Choroid plexus epithelial cell (primary cell): ENCODE measurements at regions not wholly inside any gene's neighbourhood (a gene's known extent, or its start where the extent isn't known, plus 50 kb on each side); places are given as distances from the start of the nearest gene placed in this dataset.

Experiments
- DNase-seq: peaks from one replicate; pipeline ENCODE4 v3.0.0-alpha.2; 2010; ENCODE audit warnings: low read depth
- H3K4me3 ChIP-seq: 2 replicates; pipeline ENCODE4 v1.5.1; 2011; ENCODE audit warnings: low read depth, mild to moderate bottlenecking, control low read depth, low read length, moderate library complexity
- CTCF ChIP-seq: conservative IDR thresholded peaks from 2 replicates; pipeline ENCODE4 v1.5.1; 2011; ENCODE audit warnings: low read depth, mild to moderate bottlenecking, control low read depth, inconsistent platforms, low read length, moderate library complexity

DNA sequence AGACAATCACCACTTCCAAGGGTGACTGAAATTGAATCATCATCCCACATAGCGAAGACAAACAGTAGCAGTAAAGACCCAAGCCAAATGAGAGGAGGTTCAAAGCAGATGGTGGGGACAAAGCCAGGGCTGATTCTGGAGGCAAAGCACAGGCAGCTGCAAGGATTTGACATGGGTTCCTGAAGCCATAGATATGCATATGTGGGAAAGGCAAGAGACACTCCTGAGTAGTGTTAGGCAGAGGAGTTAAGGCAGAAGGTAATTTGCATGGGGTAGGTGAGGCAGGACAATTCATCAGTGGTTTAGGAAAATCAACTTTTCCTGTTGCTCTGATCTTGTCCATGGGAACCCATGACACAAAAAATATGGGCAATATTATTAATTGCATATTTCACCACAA lies 462.8 kb downstream of the FAM181B start:
- DNase-seq, result no peak
- TF ChIP-seq CTCF, result no peak

GRCh38 chr11:82268627-82269026 lies 465.0 kb downstream of the FAM181B start:
- DNase-seq, result no peak
- H3K4me3 ChIP-seq, result no peak overlapping the region
- no peak for TF ChIP-seq CTCF

More for the DNA sequence above, 462.8 kb downstream of the FAM181B start:
- no peak overlapping the region for H3K4me3 ChIP-seq

- TF ChIP-seq CTCF, result no peak
- H3K4me3 ChIP-seq, result no peak overlapping the region
Observed at GRCh38 chr11:82267186-82267585, 466.5 kb downstream of the FAM181B start.

DNA sequence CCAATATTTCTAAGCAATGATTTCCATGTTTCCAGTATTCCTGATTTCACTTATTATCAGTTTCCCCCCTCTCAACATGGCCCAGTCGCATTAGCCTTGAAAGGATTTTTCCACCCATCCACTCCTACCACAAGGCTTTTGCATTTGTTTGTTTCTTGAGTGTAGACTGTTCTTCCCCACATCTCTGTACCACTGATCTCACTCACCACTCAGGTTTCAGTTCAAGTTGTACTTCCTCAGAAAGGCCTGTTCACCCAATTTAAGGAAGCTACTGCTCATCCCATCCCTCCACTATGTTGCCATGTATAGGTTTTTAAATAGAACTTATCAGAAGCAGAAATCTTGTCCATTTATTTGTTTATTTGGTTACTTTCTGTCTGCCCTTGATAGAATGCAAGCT lies 472.3 kb downstream of the FAM181B start:
- no peak for DNase-seq
- TF ChIP-seq CTCF, result no peak
- H3K4me3 ChIP-seq, result no peak overlapping the region

More at GRCh38 chr11:82267186-82267585, 466.5 kb downstream of the FAM181B start:
- DNase-seq, result no peak

DNA sequence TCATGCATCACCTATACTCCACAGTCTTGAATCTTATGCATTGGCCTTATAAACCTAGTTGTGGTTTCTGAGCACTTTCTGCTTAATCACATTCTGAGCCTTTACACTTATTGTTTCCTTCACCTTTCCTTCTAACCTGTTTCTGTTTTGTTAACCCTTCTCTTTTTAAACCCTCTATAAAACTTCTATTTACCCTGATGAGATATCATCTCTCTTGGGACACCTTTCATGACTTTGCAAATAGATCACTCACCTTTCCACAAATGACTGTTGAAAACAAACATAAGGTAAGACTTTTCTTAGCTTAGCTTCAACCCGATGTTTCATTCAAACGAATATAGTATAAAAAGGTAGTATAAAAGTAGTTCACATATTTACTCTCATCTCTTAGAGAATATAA lies 483.6 kb downstream of the FAM181B start:
- DNase-seq, result no peak
- H3K4me3 ChIP-seq, result no peak overlapping the region
- no peak for TF ChIP-seq CTCF

GRCh38 chr11:82246926-82247325 lies 486.7 kb downstream of the FAM181B start:
- no peak for TF ChIP-seq CTCF
- no peak overlapping the region for H3K4me3 ChIP-seq

DNA sequence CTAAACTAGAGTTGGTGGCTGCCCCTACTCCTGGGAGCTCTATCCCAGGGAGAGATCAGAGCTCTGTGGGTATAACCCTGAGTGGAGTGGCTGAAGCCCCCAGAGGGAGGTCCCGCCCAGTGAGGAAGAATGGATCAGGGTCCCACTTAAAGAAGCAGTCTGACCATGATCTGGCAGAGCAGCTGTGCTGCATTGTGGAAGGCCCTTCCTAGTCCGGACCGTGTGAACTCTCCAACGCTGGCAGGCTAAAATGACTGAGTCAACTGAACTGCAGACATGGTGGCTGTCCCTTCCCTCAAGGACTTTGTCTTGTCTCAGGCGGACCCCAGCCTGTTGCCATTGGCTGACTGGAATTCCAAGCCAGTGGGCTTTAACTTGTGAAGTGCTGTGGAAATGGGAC lies 494.2 kb downstream of the FAM181B start:
- TF ChIP-seq CTCF, result no peak
- H3K4me3 ChIP-seq, result no peak overlapping the region
- no peak for DNase-seq

More at GRCh38 chr11:82246926-82247325, 486.7 kb downstream of the FAM181B start:
- DNase-seq, result no peak
